Stimulated activated naive CD8-positive, alpha-beta T cell treated with anti-CD3 and anti-CD28 coated beads, Interleukin-15, amount 100 ng/mL, for 72 hours (primary cell): ENCODE measurements at regions not wholly inside any gene's neighbourhood (a gene's known extent, or its start where the extent isn't known, plus 50 kb on each side); places are given as distances from the start of the nearest gene placed in this dataset.
A peak's percentile ranks its signal among the peaks of the same experiment; 100 is the strongest.

ENCODE experiments used
- ATAC-seq: fragments of 150-1000 bp; cut with Tn5 transposase; 2 replicates; pipeline ENCODE4 v1.10.0; 2021; ENCODE audit warnings: mild to moderate bottlenecking, moderate library complexity
- DNase-seq, 2 donors: peaks; one replicate each; pipeline ENCODE4 v3.0.0; 2021 to 2022
- H3K27ac Mint-ChIP-seq, 2 donors: one replicate each; pipeline ENCODE4 v1.8.0; 2022; ENCODE audit warnings: mild to moderate bottlenecking in 2 of 2, mixed read lengths in 2 of 2, moderate library complexity in 2 of 2
- H3K27me3 Mint-ChIP-seq: one replicate; pipeline ENCODE4 v1.8.0; 2022; ENCODE audit warnings: mixed read lengths
- H3K4me1 Mint-ChIP-seq: one replicate; pipeline ENCODE4 v1.8.0; 2022; ENCODE audit warnings: mild to moderate bottlenecking, mixed read lengths
- H3K4me3 Mint-ChIP-seq, 2 donors: one replicate each; pipeline ENCODE4 v1.8.0; 2022; ENCODE audit warnings: mild to moderate bottlenecking in 2 of 2, mixed read lengths in 2 of 2, moderate library complexity in 1 of 2
- H3K9me3 Mint-ChIP-seq, 2 donors: one replicate each; pipeline ENCODE4 v1.8.0; 2022; ENCODE audit warnings: mixed read lengths in 2 of 2

- DNase-seq: no peak
- Mint-ChIP-seq H3K4me1 (no peaks in the 10 kb centered on the region), H3K9me3 (peaks cover 0 to 5% of the 10 kb centered on the region in 2 donors), H3K4me3 (no peak overlapping the region), H3K27me3 (no peaks in the 10 kb centered on the region), H3K27ac (no peak overlapping the region)
- no peak for ATAC-seq
These were observed 266.5 kb downstream of the GFRA1 start for GRCh38 chr10:116006508-116006907.

- peaks cover 0 to 5% of the 10 kb centered on the region in 2 donors for H3K9me3 Mint-ChIP-seq
- DNase-seq: no peak
- no peak for ATAC-seq
- no peak overlapping the region for H3K4me3 Mint-ChIP-seq
- H3K4me1 Mint-ChIP-seq: no peaks in the 10 kb centered on the region
- H3K27me3 Mint-ChIP-seq: no peaks in the 10 kb centered on the region
- H3K27ac Mint-ChIP-seq: no peak overlapping the region
These were observed 267.7 kb downstream of the GFRA1 start for GRCh38 chr10:116005301-116005700.

DNA sequence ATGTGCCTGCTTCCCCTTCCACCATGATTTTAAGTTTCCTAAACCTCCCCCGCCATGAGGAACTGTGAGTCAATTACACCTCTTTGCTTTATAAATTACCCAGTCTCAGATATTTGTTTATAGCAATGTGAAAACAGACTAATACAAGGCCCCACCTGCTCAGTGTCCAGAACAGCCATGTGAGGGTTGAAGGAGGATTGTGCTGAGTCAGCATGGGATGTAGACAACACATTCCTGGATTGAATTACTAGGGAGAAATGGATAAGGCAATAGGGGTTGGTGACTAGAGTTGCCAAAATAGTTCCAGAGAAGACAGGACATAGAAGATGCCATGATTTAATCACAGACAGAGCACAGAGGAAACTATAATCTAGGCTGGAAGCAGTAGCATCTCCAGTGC, 270.3 kb downstream of the GFRA1 start:
- Mint-ChIP-seq H3K4me1 (no peaks in the 10 kb centered on the region), H3K27me3 (no peaks in the 10 kb centered on the region), H3K4me3 (no peak overlapping the region), H3K27ac (peak overlapping the region in 1 of 2 donors; percentile 35), H3K9me3 (no peaks in the 10 kb centered on the region)
- DNase-seq: no peak
- ATAC-seq: no peak

DNA sequence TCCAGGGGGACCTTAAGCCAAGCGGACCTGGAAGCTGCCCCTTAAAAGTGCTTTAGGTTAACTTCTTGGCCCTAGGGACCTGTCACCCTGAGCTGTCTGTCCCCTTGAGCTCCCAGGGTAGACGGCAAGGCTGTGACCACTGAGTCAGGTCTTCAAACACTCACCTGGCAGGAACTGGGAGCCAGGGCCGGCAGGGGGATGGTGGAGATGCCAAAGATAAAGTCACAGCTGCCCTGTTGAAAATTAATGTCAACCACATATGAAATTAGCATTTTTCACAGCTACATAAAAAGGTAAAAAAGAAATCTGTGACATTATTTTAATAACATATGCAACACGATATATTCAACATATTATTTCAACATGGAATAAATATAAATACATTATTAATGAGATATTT, 271.0 kb downstream of the GFRA1 start:
- Mint-ChIP-seq H3K4me3 (no peak overlapping the region), H3K27ac (no peak overlapping the region), H3K27me3 (no peaks in the 10 kb centered on the region), H3K9me3 (no peaks in the 10 kb centered on the region), H3K4me1 (no peaks in the 10 kb centered on the region)
- ATAC-seq (no peak), DNase-seq (no peak)

DNA sequence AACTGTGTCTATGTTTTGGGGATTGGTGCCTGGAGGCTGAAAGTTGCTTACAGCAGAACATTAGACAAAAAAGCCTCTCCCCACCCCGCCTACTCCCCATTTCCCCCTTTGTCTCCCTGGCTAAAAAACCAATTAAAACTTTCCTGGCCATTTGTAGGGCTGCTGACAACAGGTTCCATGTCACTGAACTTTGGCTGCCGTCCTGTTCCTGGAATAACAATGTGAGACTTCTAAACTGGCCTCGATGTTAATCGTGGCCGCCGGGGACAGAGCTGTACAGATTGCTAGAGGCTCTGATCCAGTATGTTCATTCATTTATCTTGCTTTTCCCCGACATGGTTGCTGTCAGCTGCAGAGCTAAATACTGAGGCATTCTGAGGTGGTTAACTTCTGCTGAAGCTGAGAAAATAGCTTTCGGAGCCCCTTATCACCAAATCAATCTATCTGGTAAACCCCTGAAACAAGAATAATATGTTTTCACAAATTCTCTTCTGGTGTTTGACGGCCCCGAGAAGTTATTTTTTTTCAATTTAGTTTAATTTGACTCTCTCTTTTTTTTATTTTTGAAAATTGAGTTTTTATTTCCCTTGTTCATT, 271.6 kb downstream of the GFRA1 start:
- Mint-ChIP-seq H3K4me3 (no peak overlapping the region), H3K27ac (no peak overlapping the region), H3K4me1 (no peaks in the 10 kb centered on the region), H3K27me3 (no peaks in the 10 kb centered on the region), H3K9me3 (no peaks in the 10 kb centered on the region)
- ATAC-seq (no peak), DNase-seq (no peak)

GRCh38 chr10:116000151-116000842, 272.7 kb downstream of the GFRA1 start:
- DNase-seq (no peak), ATAC-seq (no peak)
- Mint-ChIP-seq H3K9me3 (no peaks in the 10 kb centered on the region), H3K27ac (no peak overlapping the region), H3K27me3 (peaks cover 2% of the 10 kb centered on the region), H3K4me3 (no peak overlapping the region), H3K4me1 (no peaks in the 10 kb centered on the region)
